ENCODE measurements at regions not wholly inside any gene's neighbourhood (a gene's known extent, or its start where the extent isn't known, plus 50 kb on each side); places are given as distances from the start of the nearest gene placed in this dataset.
"Not testable (repeated sequence)": the region's sequence is repeated elsewhere in the genome, so short reads cannot be mapped to it uniquely, and the experiment has no call there.

- Histone ChIP-seq H3K4me1 (no peaks in the 10 kb centered on the region), H3K9me3 (no peaks in the 10 kb centered on the region), H3K27me3 (peaks cover 16% of the 10 kb centered on the region; the same call in 1 of the 2 replicates), H3K4me3 (ENCODE audit: low read depth, low read length) (no peak overlapping the region), H3K36me3 (no peaks in the 10 kb centered on the region)
- TF ChIP-seq CTCF (IDR thresholded peaks at IDR 0.05; ENCODE audit: low read depth, low read length) = no peak
- DNase-seq = no peak
Observed at GRCh38 chr7:153109566-153109965, 350.0 kb downstream of the ACTR3B start.

- DNase-seq = no peak
Observed at GRCh38 chr7:153110606-153111005, 351.1 kb downstream of the ACTR3B start.

GRCh38 chr7:153122255-153122654 lies 362.7 kb downstream of the ACTR3B start:
- peaks cover 11% of the 10 kb centered on the region for H3K27me3 ChIP-seq
- not testable (repeated sequence) for H3K4me1 ChIP-seq; H3K9me3 ChIP-seq; H3K4me3 ChIP-seq (ENCODE audit: low read depth, low read length); H3K36me3 ChIP-seq; DNase-seq

More at GRCh38 chr7:153110606-153111005, 351.1 kb downstream of the ACTR3B start:
- H3K9me3 ChIP-seq = no peaks in the 10 kb centered on the region
- no peak for TF ChIP-seq CTCF (IDR thresholded peaks at IDR 0.05; ENCODE audit: low read depth, low read length)
- no peak overlapping the region for H3K4me3 ChIP-seq (ENCODE audit: low read depth, low read length)
- no peaks in the 10 kb centered on the region for H3K36me3 ChIP-seq
- H3K4me1 ChIP-seq = no peaks in the 10 kb centered on the region
- peaks cover 11% of the 10 kb centered on the region; the same call in 1 of the 2 replicates for H3K27me3 ChIP-seq

GRCh38 chr7:153130052-153130451 lies 370.5 kb downstream of the ACTR3B start:
- DNase-seq = no peak
- Histone ChIP-seq H3K9me3 (no peaks in the 10 kb centered on the region; the same call in 1 of the 2 replicates), H3K4me3 (ENCODE audit: low read depth, low read length) (no peak overlapping the region), H3K36me3 (no peaks in the 10 kb centered on the region), H3K27me3 (peaks cover 14% of the 10 kb centered on the region), H3K4me1 (no peaks in the 10 kb centered on the region)
- no peak for TF ChIP-seq CTCF (IDR thresholded peaks at IDR 0.05; ENCODE audit: low read depth, low read length)

GRCh38 chr7:153151766-153152165 lies 392.2 kb downstream of the ACTR3B start:
- Histone ChIP-seq H3K4me3 (ENCODE audit: low read depth, low read length) (no peak overlapping the region), H3K4me1 (no peaks in the 10 kb centered on the region), H3K9me3 (no peaks in the 10 kb centered on the region), H3K36me3 (no peaks in the 10 kb centered on the region), H3K27me3 (no peaks in the 10 kb centered on the region)
- no peak for TF ChIP-seq CTCF (IDR thresholded peaks at IDR 0.05; ENCODE audit: low read depth, low read length)
- DNase-seq = no peak

- H3K4me3 ChIP-seq (ENCODE audit: low read depth, low read length) = no peak overlapping the region
- no peaks in the 10 kb centered on the region for H3K9me3 ChIP-seq
- H3K27me3 ChIP-seq = no peaks in the 10 kb centered on the region
- DNase-seq = no peak
- no peaks in the 10 kb centered on the region for H3K4me1 ChIP-seq
- H3K36me3 ChIP-seq = no peaks in the 10 kb centered on the region
- no peak for TF ChIP-seq CTCF (IDR thresholded peaks at IDR 0.05; ENCODE audit: low read depth, low read length)
Observed at GRCh38 chr7:153152801-153153422, 393.4 kb downstream of the ACTR3B start.
